Erythroblast (primary cell): ENCODE measurements at regions not wholly inside any gene's neighbourhood (a gene's known extent, or its start where the extent isn't known, plus 50 kb on each side); places are given as distances from the start of the nearest gene placed in this dataset.

Experiments used
- GATA1 ChIP-seq: IDR thresholded peaks from 2 replicates; pipeline ENCODE4 v1.6.1; 2011; ENCODE audit warnings: low read depth, mild to moderate bottlenecking, control low read depth, low read length, moderate library complexity
- POLR2A ChIP-seq: IDR thresholded peaks from 2 replicates; pipeline ENCODE4 v1.6.1; 2011; ENCODE audit warnings: mild to moderate bottlenecking, low read length

- TF ChIP-seq POLR2A (no peak), GATA1 (no peak)
Observed at GRCh38 chr6:149182262-149182661, 135.2 kb upstream of the TAB2 start.
